IPS-NIHi11 (cell line): ENCODE measurements at regions not wholly inside any gene's neighbourhood (a gene's known extent, or its start where the extent isn't known, plus 50 kb on each side); places are given as distances from the start of the nearest gene placed in this dataset.
"Not testable (repeated sequence)": the region's sequence is repeated elsewhere in the genome, so short reads cannot be mapped to it uniquely, and the experiment has no call there.

ENCODE experiments used
- DNase-seq: peaks from one replicate; pipeline ENCODE4 v3.0.0; 2012; ENCODE audit warnings: mixed read lengths, low spot score

DNA sequence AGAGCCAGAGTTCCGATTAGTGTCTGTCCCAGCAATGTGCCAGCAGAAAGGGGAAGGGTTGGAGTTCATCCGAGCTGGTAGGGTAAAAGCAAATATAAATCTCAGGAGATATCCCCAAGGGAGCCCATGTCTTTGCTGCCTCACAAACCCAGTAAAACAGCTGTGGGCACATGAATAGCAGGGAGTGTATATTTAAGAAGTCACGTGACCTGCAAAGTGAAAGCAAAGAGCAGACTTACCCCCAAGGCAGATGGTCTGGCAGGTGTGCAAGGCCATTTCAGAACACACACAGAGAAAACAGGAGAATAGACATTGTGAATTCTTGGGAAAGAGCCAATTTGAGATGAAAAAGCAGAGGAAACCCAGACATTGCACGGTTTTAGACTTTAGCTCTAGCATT is 653.4 kb downstream of the TGIF2LX start:
- not testable (repeated sequence) for DNase-seq

DNA sequence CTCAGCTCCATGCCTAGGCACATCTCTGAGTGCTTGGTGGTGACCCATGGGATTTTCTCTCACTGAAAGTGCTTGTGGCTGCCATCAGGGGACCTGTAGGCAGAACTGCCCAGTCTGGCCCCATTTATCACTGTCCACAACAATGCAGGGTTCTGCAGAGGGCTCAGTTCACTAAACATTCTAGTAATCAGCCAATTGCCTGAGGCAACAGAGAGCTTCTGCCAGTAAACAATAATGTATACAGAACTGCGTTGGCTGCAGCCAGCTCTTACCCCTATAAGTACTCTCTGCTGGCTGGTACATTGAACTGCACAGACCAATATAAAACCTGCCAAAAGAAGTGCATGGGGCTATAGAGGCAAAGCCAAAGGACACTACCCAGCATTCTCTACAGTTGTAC is 680.2 kb downstream of the TGIF2LX start:
- DNase-seq: not testable (repeated sequence)

DNA sequence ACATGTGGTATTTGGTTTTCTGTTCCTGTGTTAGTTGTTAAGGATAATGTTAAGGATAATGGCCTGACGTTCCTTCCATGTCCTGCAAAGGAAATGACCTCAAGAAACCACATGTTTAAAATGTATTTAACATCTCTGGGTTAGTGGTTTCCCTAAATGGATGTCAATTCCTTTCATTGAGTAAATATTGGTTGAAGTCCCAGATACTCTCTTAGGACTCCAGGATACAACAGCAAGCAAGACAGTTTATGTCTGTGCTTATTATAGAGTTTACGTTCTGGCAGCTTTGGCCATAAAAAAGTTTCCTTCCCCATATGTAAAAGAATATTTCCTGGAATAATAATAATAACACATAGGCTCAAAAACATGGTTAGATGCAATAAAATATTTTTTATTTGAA is 684.0 kb downstream of the TGIF2LX start:
- DNase-seq: not testable (repeated sequence)

DNA sequence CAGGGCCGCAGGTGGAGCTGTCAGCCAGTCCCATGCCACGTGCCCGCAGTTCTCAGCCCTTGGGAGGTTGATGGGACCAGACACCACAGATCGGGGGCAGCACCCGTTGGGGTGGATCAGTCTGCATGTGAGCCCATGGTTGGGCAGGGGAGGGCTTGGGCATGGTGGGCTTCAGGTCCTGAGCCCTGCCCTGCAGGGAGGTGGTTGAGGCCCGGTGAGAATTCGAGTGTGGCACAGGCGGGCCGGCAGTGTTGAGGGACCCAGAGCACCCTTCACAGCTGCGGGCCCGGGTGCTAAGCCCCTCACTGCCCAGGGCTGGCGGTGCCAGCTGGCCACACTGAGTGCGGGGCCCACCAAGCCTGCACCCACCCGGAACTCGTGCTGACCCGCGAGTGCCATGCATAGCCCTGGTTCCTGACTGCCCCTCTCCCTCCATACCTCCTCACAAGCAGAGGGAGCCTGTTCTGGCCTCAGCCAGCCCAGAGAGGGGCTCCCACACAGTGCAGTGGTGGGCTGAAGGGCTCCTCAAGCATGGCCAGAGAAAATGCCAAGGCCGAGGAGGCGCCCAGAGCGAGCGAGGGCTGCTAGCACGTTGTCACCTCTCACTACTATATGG is 696.1 kb downstream of the TGIF2LX start:
- no peak for DNase-seq

DNA sequence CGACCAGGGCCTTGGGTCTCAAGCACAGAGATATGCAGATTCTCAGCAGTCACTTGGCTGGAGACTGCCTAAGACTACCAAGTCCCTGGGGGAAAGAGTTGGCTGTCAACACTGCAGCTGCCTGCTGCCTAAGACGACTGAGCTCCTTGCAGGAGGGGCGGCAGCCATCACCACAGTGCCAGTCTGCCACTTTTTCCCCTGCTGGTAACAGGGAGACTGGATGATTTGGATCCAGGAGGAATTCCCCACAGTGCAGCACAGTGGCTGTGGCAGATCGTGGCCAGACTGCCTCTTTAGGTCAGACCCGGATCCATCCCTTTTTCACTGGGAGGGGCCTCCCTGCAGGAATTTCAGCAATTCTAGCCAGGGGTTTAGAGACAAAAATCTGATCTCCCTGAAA is 743.5 kb downstream of the TGIF2LX start:
- peak; percentile 2 for DNase-seq

DNA sequence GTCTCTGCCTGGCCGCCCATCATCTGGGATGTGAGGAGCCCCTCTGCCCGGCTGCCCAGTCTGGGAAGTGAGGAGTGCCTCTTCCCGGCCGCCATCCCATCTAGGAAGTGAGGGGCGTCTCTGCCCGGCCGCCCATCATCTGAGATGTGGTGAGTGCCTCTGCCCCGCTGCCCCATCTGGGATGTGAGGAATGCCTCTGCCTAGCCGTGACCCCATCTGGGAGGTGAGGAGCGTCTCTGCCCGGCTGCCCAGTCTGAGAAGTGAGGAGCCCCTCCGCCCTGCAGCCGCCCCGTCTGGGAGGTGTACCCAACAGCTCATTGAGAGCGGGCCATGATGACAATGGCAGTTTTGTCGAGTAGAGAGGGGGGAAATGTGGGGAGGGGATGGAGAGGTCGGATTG is 721.1 kb upstream of the PABPC5 start:
- DNase-seq: not testable (repeated sequence)

DNA sequence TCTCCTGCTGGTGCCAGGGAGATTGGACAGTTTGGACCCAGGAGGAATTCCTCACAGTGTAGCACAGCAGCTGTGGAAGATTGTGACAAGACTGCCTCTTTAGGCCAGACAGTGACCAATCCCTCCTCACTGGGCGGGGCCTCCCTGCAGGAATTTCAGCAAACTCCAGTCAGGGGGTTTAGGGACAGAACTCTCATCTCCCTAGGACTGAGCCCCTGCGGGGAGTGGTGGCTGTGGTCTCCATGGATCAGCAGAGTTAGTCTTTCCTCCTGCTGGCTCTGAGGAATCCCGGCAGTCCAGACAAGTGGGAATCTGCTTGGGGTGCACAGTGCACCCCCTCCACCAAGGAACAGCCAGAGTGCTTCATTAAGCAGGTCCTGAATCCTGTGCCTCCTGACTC is 697.1 kb upstream of the PABPC5 start:
- DNase-seq: not testable (repeated sequence)

DNA sequence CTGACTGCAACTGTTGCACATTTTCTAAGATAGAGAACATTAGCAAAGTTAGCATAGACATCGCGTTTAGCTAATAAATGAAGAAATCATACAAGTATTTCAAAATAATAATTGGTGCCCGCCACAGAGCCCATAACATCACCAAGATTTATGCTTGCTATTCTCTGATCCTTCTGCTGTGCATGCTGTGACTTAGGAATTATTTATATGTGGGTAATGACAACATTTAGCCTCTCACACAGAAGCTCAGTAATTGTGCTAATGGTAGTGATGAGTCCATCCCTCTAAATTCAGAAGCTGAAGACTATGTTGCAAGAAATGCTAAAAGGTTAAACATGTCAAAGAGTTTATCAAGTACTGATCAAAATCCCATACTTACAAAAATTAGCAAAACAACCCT is 677.0 kb upstream of the PABPC5 start:
- DNase-seq: not testable (repeated sequence)

DNA sequence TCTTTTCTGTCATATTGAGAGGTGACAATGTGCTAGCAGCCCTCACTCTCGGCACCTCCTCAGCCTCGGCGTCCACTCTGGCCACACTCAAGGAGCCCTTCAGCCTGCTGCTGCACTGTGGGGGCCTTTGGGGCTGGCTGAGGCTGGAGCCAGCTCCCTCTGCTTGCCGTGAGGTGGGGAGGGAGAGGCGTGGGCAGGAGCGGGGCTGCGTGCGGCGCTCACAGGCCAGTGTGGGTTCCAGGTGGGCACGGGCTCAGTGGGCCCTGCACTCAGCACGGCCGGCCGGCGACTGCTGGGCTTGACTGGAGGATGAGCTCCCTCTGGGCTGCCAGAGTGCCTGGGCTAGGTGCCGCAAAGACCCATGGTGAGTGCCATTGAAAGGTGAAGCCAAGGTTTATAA is 669.2 kb upstream of the PABPC5 start:
- DNase-seq: not testable (repeated sequence)

DNA sequence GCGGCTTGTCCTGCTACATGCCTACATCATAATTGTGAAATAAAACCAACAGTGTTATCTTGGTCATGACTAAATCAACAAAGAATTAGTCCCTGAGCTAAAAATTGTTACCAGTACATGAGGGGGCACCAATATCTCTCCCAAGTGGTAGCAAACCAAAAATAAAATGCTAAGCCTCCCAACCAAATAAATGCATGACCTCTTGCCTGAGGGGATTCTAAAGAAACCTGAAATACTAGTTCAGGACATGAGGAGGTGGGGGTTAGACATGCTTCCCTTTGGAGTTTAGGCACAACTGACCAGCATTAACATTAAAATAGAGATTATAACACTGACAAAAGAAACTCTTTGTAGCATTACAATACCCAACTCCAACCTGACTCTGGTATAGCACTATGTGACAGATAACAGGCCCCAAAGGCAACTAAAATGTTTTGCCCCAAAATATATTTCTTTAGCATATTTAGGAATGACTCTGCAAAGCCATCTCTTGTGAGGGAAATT is 654.3 kb upstream of the PABPC5 start:
- DNase-seq: peak; percentile 1
